Endothelial cell of hepatic sinusoid (primary cell): ENCODE measurements at regions not wholly inside any gene's neighbourhood (a gene's known extent, or its start where the extent isn't known, plus 50 kb on each side); places are given as distances from the start of the nearest gene placed in this dataset.

ENCODE experiments used
- in situ Hi-C: cut with HindIII; loops from 2 replicates; pipeline ENCODE4 v1.10.0; 2017; ENCODE audit warnings: low sequenced_read_pairs

DNA sequence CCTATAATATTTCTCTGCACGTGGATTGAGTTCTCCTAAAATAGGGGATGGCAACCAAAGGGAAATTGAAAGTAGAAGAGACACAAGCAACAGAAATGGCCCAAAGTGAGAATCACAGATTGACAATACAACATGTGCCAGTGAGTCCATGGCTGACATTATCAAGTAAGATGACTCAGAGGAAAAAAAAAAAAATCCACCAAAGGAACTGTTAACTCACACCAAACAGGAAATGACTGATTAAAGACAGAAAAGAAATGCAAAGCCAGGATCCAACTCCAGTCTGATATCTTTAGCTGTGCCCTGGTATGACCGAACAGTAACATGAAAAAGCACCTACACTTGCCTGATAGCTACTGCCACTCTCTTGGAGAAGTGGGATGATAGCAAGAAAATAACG is 485.0 kb downstream of the PRKD1 start:
- in situ Hi-C loops: loop anchor here (10.0 kb wide), 1 partner anchor 688 kb away; no protein-coding TSS in a partner anchor

DNA sequence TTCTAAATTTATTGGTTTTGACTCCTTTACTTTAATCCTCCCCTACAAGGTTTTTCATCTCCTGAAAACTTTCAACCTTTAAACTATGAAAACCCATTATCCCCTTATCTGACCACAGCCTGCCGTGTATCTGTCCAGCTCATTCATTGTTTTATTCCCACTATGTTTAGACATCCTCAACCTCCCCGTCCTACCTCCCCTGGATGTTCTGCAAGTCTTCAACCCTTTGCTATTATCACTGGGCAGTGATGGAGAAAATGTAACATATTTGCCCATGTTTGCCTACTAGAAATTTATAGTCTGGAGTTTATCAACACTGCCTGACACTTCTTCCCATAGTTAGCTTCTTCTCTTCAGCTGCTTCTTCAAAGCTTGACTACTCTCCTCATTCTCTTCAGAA is 483.4 kb downstream of the PRKD1 start:
- in situ Hi-C loops: loop anchor here (10.0 kb wide), 1 partner anchor 689 kb away; no protein-coding TSS in a partner anchor

DNA sequence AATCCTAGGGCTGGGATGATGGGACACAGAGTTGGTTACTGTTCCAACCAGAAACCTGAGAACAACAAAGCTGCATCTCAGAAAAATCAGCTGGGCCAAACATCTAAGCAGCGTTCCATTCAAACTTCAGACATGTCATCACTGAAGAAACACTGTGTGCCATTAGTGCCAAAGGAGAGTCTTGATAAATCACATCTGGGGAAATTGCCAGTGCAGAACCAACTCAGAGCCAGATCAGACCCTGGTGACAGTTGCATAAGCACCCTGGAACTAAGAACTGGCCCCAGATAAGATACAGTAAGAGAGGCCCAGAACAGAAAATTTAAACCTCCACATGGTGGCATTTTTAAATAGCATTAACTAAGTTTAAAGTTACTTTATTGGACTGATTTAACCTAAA is 482.8 kb downstream of the PRKD1 start:
- in situ Hi-C loops: loop anchor here (10.0 kb wide), 1 partner anchor 690 kb away; no protein-coding TSS in a partner anchor

DNA sequence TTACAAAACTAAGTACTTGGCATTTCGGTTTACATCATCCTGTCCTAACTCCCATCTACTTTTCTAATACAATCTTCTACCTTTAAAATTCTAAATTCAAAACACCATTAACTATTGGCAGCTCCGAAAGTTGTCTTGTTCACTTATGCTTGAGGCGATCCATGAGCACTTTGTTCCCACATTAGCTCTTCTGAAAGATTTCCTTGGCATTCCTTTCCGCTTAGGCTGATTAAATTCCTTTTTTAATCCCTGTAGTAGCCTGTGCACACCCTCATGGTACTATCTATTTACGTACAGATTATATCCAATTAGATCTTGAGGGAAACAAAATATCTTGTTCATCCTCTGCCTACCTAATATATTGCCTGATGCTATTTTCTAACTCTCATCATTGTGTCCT is 480.7 kb downstream of the PRKD1 start:
- in situ Hi-C loops: loop anchor here (10.0 kb wide), 1 partner anchor 692 kb away; no protein-coding TSS in a partner anchor

DNA sequence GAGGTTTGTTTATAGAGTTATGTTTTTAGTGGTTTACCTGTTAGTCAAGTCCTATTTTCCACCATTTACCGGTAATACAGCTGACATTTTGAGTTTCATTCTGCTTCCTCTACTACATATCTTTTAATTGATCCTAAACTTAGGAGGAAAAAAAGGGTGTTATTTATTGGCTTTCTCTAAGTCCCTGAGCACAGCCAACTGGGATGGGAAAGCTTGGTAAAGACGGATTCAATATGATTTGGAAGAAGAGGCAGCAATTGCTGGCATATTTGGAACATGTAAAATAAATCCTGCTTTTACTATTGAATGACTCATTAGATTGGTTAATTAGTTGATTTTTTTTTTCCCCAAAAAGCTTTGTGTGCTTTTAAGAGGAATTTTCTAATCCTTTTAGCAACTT is 475.7 kb downstream of the PRKD1 start:
- in situ Hi-C loops: no loop called here

DNA sequence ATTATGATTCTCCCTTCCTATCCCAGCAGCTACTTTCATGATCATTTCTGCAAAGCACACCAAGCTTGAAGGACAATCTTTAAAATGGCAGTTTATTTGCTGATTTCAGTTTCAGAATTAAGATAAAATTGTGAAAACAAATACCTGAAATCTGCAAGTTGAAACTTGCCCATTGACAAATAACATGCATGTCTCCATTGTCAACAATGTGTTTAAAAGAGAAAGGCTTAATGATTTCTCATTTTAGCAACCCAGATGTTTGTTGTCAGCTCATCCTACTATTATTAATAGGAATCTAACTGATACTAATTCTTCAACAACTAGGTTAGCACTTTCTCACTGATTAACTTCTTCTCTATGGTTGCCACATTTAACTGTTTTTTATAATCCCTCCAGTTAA is 474.6 kb downstream of the PRKD1 start:
- in situ Hi-C loops: no loop called here

DNA sequence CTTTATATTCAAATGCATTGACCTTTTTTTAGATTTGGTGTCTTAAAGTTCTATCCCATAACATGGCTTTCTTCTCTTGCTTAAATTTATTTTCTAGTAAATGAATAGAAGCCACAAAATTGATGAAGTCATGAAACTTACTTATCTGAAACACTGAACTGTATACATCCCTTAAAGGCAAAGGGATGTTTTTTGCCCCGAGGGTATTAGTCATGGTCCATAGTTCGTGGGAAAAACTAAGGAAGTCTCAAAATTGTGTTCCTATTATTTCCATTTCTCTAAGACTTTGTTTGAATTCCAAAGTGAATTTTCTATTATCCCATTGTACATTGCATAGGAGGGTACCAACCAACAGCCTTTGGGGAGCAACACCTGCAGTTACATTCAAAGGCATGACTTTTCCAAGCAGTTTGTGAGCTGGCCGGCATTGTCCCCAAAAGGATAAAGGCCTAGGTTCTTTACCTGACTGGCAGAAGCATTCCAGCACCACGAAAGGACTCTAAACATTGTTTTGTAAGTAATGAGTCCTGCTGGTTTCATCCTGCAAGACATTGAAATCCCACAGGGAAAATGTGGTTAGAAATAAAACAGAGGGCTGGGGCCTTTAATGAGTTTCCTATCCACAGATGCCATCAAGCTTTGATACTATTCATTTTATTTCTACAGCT is 473.5 kb downstream of the PRKD1 start:
- in situ Hi-C loops: no loop called here

DNA sequence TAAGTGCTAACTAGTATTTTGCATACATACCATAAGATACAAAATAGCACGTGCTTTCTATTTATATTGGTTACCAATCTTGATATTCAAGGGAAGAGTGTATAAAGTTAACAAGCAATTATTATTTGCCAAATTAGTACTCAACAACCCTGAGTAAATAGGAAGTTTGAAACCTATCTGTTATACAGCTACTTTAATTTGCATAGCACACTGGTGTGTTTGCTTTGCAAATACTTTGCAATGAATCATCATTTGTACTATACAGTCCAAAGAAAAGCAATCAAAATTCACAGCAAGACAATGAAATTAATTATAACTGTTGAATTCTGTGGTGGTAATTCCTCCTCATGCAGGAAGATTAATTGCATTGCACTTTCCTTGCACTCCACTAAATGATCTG is 469.1 kb downstream of the PRKD1 start:
- in situ Hi-C loops: no loop called here

DNA sequence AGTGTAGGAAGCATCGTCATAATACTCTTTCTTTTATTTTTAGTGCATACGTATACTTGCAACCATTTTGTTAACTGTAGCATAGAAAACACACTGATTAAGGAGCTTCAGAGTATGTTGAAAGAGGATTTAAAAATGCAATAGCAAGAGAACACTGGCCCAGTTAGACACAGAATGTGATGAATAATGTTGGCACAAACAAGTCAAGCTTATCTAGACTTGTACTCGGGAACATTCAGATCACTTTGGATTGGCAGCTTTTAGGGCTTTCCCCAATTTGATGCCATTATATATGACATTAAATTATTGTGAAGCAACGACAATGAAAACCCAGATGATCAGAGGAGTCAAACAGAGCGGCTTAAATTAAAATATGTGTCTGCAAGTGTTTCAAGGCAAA is 468.1 kb downstream of the PRKD1 start:
- in situ Hi-C loops: no loop called here

DNA sequence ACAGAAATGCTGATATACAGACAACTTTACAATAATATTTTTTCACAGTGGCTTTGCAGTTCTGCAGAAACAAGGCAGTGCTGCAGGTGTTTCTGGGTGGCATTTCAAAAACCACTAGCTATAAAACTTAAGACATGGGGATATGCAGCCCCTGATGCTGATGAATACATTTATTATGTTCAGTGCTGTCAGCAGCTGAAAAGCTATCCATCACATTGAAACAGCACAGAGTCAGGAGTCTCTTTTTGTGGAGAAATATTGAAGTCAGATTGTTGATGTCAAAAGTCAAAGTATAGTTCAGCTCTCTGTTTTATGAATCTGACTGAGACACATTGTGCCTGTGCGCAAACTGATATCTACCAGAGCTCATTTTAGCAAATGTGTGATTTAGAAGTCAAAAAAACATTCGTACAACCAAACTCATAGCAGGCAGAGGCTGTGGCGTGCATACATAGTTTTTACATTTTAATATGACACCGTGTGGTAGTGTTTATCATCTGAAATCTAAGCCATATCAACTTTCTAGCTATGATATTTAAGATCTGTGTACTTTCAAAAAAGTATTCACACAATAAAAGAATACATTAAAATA is 467.6 kb downstream of the PRKD1 start:
- in situ Hi-C loops: no loop called here

DNA sequence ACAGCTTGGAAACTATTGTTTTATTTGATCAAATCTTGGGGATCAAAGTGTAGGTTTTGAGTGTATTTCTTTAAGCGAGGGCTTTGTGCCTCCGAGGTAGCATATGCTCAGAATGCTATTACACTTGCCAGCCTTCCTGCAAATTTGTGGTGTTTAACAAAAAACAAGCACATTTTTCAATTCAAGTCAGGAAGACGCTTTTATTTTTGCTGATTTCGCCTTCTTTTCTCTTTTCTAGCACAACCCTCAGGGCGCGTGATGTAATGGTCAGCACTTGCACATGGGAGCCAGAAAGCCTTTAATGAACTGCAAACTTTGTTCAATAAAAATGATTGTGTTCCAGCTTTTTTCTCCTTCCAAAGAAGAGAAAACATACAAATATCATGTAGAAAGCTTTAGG is 466.5 kb downstream of the PRKD1 start:
- in situ Hi-C loops: no loop called here

DNA sequence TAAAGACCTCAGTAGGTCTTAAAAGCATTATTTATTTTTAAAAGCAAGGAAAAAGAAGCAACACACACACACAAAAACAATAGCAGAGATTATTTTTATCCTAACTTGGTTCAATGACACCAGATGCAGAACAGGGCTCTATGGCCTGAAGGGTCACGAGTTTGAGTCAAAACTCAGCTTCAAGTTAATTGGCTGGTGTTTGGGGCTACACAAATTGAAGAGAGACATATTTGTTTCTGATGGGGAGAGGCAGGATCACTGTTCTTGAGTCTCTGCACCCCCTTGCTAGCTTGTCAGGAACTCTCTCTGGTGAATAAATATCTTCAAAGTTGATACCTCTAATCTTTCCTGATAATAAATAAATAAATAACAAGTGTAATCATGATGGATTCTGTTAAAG is 466.1 kb downstream of the PRKD1 start:
- in situ Hi-C loops: no loop called here

DNA sequence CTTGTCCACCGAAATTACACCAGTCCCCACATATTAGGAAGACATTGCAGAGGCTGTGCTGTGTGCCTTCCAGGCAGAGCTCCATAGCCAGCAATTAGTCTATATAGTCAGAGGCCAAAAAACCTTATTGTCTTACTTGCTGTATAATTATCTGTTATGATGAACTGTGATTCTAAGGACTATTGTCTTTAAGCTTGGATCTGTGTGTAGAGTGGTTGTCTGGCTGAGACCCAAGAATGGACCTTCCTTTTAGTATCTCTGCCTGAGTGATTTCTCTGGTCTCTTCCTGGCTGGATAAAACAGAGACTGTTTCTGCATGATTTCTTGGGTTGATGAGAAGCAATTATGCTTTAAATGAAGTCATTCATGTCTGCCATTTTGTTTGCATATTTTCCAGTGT is 465.3 kb downstream of the PRKD1 start:
- in situ Hi-C loops: no loop called here

DNA sequence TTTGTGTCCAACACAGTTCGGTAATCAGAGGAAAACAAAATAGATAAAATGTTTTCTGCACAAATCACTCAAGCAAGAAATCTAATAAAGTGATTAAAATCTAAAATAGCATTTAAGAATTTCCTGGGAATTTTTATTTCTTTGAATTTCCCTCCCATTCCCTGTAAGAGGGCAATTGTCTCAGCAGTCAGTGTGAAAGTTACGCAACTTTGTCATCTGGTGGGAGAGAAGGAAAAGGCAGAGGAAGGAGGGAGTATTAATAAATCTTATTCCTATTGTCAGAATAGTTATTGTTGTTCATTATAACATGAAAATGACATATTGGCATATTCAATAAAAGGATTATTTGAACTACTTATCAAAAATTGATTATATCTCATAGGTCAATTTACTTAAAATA is 464.9 kb downstream of the PRKD1 start:
- in situ Hi-C loops: no loop called here

DNA sequence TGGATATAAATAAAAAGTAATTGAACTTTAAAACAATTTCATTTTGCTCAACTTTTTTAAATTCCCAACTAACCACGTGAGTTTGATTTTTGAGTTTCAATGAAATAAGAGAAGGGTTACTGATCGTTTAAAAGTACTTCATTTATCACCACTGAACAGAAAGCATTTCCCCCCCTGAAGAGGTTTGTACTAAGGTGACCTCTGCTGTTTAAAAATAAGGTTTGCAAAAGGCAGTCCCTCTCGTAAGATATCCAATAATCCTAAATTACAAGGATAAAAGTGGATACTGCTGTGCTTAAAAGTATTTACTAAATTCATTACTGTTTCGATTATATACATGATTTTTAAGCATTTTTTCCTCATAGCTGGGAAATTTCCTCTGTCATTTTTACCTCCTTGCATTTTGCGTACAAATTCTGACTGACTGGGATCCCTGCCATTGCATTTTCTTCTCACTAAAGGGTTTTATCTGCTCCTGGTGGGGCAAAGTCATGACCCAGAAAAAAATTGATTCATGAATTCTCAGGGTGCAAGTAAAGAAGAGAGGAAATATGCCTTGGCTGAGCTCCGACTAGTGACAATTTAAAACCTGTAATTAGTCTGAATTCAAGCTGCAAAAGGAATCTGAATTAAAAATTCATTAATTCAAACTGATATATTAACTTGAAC is 463.8 kb downstream of the PRKD1 start:
- in situ Hi-C loops: no loop called here

DNA sequence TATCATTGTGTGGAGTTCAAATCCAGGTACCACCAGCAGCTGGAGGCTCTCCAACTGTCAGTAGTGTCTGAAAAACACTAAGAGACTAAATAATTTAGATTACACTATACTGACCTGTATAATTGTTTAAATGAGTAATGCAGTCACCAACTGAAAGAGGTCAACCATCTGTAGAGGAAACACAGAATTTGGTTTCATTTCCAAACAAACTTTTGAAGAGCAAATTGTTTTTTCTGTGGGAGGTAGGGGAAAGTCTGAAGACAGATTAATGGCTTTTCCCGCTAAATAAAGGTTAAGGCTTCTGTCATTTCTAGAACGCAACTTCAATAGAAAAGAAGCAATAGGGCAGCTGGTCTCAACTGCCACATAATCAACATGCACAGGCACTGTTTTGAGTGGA is 462.6 kb downstream of the PRKD1 start:
- in situ Hi-C loops: no loop called here

DNA sequence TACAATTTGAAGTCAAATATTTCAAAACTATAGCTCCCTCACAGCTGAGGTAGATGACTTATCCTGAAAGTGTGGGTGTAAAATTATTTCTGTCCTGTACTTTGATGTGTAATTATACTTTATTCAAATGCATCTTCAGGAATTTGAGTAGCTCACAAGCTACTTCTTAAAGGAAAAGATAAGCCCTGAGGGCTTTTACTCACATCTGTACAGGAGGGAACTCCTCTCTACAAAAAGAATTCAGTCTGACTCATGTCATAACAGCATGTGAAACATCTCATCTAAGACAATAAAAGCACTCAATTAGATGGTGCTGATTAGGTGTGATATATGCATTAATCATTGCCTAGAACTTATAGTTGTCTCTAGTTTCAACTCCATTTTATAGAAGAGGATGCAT is 452.0 kb downstream of the PRKD1 start:
- in situ Hi-C loops: no loop called here

DNA sequence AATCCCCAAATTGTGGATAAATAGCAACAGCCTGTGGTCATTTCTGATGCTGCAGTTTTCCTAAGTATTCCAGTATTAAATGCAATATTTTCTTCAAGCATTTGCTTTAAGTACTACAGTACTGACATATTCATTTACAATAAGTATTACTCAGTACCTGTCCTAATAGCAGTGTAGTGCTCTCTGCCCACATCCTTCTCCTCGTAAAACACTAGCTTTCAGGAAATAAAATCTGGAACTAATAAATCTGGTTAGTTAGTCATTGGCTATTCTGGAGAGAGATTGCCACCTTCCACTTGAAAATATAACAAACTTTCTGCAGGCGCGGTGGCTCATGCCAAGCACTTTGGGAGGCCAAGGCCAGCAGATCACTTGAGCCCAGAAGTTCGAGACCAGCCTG is 441.5 kb downstream of the PRKD1 start:
- in situ Hi-C loops: no loop called here

DNA sequence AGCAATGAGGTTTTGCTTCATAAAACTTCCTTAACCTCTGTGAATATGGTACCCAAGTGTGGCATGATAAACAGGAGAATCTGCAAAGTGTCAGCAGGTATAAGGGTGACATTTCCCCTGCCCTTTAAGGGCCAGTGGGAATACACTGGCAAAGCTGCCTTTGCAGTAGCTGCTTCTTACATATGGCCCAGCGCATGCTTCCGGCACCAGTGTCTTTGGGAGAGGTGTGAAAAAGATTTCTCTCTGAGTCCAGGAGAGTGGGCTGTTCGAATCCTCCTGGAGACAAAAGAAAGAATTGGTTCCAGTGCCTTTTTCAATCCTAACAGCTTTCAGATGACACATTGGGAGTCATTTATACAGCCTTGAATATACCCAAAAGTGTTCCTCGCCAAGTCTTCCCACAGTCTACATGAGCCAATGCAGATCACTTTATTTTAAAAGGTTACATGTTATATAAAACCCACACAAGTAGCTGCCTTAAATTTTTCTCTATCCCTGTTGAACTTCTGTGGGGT is 437.7 kb downstream of the PRKD1 start:
- in situ Hi-C loops: no loop called here

DNA sequence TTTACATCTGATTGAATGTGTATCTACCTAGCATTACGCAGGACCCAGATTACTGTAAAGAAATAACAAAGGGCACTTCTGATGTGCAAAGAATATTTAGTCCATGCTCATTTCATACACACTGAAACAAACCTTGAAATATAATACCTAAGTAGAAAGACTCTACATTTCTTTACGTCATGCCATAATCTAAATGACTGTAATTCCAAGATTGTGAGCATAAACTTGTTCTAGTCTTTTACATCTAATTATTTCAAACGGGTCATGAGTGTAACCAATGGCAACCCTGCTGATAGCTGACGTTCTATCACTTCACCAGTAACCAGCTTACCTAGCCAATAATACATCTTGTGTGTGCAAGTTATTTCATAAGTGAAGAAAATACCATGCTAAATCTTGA is 433.8 kb downstream of the PRKD1 start:
- in situ Hi-C loops: no loop called here

DNA sequence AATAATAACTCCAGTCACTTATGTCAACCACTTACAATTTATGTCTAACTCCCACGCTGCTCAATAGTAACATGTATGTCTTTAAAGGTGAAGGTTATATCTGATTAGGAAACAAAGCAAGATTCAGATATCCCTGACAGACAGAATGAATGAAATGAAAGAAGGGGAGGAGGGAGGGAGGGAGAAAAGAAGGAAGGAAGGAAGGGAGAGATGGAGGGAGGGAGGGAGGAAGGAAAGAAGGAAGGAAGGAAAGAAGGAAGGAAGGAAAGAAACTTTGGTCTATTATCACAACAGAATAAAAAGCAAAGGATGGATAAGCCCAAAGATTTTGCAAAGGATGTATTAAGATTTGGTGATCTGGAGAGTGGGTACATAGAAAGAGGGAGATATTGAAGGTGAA is 433.3 kb downstream of the PRKD1 start:
- in situ Hi-C loops: no loop called here

DNA sequence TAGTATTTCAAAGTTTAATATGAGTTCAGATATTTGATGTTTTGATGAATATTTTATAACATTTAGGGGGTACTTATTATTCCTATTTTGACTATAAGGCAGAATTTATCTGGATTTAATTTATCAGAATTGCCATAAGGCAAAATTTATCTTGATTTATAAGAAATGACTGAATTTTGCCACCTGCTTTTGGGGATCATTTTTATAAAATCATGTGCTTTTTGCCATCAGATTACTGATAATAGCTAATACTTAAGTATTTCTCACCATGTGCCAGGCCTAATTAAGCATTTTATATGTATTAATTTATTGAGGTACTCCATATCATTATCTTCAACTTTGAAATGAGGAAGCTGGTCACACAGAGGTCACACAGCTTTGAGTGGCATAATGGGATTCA is 423.7 kb downstream of the PRKD1 start:
- in situ Hi-C loops: no loop called here
